ENCODE measurements at regions not wholly inside any gene's neighbourhood (a gene's known extent, or its start where the extent isn't known, plus 50 kb on each side); places are given as distances from the start of the nearest gene placed in this dataset.

DNA sequence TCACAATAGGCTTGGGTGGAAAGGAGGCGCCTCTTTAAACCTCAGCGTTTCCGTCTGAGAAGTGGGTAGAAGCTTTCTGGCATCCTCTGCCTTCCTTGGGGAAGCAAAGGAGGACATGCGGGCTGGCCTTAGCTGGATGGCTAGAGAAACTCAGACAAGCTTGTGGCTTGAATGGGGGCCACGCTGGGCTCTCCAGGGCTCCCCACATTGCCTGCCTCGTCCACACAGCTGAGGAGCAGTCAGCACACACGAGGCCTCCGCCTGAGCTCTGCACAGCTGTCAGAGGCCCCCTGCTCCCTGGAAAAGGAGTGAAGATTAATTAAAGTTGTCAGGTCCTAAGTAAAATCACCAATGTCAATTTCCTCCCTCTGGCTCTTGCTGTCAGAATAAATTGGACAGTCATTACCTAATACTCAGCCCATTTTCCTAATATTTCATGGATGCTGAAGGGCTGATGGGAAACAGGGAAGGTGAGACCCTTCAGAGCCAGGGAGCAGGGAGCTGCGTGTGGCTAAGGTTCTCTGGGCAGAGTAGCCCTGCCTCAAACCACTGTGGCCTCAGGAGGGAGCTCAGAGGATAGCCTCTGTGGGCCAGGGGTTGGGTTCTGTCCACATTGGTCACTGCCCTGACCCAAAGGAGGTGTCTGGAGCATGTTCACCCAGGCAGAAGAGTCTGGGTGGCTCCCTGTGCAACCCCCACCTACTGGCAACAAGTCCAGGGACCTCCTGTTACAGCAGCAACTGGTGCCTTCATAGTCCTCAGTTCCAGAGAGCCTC is 118.3 kb upstream of the CD82 start:
- intact Hi-C loops (cut with DNase I; ENCODE audit: low total_unique reads) = no loop called here
- H3K27me3 ChIP-seq = no peaks in the 10 kb centered on the region
- H3K9me3 ChIP-seq = no peaks in the 10 kb centered on the region
- H3K4me3 ChIP-seq = no peak overlapping the region
- H3K27ac ChIP-seq = no peak overlapping the region
- DNase-seq = no peak
- H3K36me3 ChIP-seq = no peaks in the 10 kb centered on the region
- no peak for TF ChIP-seq POLR2A (IDR thresholded peaks at IDR 0.05)
- TF ChIP-seq, protein P1, sequence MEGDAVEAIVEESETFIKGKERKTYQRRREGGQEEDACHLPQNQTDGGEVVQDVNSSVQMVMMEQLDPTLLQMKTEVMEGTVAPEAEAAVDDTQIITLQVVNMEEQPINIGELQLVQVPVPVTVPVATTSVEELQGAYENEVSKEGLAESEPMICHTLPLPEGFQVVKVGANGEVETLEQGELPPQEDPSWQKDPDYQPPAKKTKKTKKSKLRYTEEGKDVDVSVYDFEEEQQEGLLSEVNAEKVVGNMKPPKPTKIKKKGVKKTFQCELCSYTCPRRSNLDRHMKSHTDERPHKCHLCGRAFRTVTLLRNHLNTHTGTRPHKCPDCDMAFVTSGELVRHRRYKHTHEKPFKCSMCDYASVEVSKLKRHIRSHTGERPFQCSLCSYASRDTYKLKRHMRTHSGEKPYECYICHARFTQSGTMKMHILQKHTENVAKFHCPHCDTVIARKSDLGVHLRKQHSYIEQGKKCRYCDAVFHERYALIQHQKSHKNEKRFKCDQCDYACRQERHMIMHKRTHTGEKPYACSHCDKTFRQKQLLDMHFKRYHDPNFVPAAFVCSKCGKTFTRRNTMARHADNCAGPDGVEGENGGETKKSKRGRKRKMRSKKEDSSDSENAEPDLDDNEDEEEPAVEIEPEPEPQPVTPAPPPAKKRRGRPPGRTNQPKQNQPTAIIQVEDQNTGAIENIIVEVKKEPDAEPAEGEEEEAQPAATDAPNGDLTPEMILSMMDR (IDR thresholded peaks at IDR 0.05) = no peak
- no peaks in the 10 kb centered on the region for H3K4me1 ChIP-seq

DNA sequence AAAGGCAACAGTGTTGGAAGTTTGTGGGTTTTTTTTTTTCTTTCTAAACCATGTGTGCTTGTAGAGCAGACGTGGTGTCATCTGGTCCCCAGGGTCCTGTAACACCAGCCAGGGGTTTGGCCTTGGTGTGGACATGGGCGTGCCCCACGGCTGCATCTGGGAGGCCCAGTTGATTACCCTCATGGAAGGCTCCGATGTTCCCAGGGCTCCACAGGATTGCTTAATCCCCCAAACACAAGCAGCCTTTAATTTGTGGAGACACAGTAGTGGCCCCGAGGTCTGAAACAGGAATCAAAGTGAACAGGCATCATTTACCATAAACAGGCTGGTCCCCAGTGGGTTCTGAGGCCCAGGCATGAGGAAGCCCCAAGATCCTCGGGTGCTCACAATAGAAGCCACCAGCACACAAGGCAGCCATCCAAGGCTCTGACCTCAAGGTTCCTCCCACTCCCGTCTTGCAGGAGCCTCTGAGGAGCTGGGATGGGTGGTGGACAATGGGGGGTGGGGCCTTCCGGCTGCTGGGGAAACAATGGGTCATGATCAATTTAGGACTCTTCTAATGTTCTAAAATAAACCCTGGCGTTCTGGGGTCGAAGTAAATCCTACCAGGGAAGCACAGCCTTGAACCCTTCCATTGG is 115.0 kb upstream of the CD82 start:
- Histone ChIP-seq H3K4me3 (no peak overlapping the region), H3K36me3 (no peaks in the 10 kb centered on the region), H3K27ac (no peak overlapping the region), H3K4me1 (no peaks in the 10 kb centered on the region), H3K27me3 (no peaks in the 10 kb centered on the region), H3K9me3 (no peaks in the 10 kb centered on the region)
- TF ChIP-seq, protein P1 (IDR thresholded peaks at IDR 0.05) = no peak
- intact Hi-C loops (cut with DNase I; ENCODE audit: low total_unique reads) = no loop called here
- no peak for DNase-seq

DNA sequence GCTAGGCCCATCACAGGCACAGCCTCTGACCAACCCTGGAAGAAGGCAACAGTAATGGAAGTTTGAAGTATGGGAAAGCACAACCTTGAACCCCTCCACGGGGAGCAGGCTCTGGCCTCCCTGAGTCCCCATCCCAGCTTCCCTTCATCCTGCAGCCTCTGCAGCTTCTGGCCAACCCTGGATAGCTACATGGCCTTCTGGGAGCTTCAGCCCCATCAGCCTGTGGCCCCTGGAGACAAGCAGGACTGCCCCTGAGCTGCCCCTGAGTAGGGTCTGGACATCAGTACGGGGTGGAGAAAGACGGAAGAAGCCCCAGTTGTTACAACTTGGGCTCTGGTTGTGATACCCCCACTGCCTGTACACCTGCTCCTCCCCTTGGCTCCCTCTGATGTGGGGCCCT is 113.8 kb upstream of the CD82 start:
- no peaks in the 10 kb centered on the region for H3K27me3 ChIP-seq
- H3K36me3 ChIP-seq = no peaks in the 10 kb centered on the region
- no peaks in the 10 kb centered on the region for H3K4me1 ChIP-seq
- H3K27ac ChIP-seq = no peak overlapping the region
- TF ChIP-seq, protein P1 (IDR thresholded peaks at IDR 0.05) = no peak
- TF ChIP-seq POLR2A (IDR thresholded peaks at IDR 0.05) = no peak
- DNase-seq = no peak
- no peak overlapping the region for H3K4me3 ChIP-seq
- intact Hi-C loops (cut with DNase I; ENCODE audit: low total_unique reads) = no loop called here
- H3K9me3 ChIP-seq = no peaks in the 10 kb centered on the region

DNA sequence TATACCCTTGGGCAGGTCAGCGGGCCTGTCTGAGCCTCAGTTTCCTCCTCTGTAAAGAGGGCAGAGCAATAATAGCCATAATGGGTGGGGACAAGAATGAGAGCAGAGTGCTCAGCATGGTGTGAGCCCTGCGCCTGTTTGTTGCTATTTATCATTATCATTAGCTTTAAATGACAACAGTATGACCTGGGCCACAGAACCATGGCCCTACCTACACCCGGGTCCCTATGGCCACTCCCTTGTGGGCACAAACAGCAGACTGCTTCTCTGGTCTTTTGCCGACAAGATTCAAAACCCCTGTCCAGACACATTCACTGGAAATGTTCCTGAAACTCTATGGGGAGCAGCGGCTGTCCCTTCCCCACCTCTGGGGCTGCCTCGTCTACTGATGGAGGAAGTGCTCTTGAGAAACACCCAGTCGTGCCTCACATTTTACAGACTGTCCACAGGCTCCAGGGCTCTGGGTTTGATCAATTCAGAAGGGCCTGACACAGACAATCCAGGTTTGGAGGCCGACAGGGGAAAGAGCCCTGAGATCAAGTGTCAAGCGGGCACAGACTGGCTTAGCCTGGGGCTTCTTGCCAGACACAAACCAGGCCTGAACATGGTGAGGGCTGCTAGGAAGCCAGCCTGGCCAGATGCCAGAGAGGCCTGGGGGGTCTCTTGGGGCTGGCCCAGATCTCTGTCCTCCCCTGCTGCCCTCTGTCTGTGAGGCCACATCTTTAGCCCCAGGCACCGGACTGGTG is 112.5 kb upstream of the CD82 start:
- no peak overlapping the region for H3K27ac ChIP-seq
- H3K27me3 ChIP-seq = no peaks in the 10 kb centered on the region
- TF ChIP-seq POLR2A (IDR thresholded peaks at IDR 0.05) = no peak
- TF ChIP-seq, protein P1 (IDR thresholded peaks at IDR 0.05) = no peak
- H3K4me3 ChIP-seq = no peak overlapping the region
- no peaks in the 10 kb centered on the region for H3K36me3 ChIP-seq
- intact Hi-C loops (cut with DNase I; ENCODE audit: low total_unique reads) = no loop called here
- no peaks in the 10 kb centered on the region for H3K9me3 ChIP-seq
- no peak for DNase-seq
- no peaks in the 10 kb centered on the region for H3K4me1 ChIP-seq

DNA sequence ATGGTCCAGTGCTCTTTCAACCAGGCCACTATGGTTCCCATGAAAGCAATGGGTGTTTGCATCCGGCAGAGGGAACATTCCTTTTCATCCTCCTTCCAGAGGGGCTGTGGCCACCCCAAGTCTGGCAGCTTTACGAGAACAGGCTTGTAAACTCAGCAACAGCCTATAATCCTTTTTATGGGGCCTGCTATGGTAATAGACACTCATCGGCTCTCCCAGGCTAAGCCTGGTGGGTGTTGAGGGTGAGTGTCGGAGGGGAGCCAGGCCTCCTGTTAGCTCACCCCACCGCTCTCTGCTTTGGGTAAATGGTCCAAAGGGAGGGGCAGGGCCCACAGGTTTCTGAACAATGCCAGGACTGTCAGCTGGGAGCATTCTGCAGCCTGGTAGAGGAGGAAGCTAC is 111.6 kb upstream of the CD82 start:
- Histone ChIP-seq H3K4me1 (no peaks in the 10 kb centered on the region), H3K36me3 (no peaks in the 10 kb centered on the region), H3K4me3 (no peak overlapping the region), H3K9me3 (no peaks in the 10 kb centered on the region), H3K27me3 (no peaks in the 10 kb centered on the region), H3K27ac (no peak overlapping the region)
- intact Hi-C loops (cut with DNase I; ENCODE audit: low total_unique reads) = no loop called here
- no peak for DNase-seq
- no peak for TF ChIP-seq POLR2A (IDR thresholded peaks at IDR 0.05)
- TF ChIP-seq, protein P1 (IDR thresholded peaks at IDR 0.05) = no peak

Measured in uterus (tissue), 3 donors.